LNCAP (cell line): ENCODE measurements at regions not wholly inside any gene's neighbourhood (a gene's known extent, or its start where the extent isn't known, plus 50 kb on each side); places are given as distances from the start of the nearest gene placed in this dataset.

Experiments used
- TF ChIP-seq, protein P1 (sequence below): fragments of 450-650 bp; IDR thresholded peaks from 2 replicates; pipeline ENCODE4 v1.5.1; 2017; ENCODE audit warnings: mild to moderate bottlenecking

DNA sequence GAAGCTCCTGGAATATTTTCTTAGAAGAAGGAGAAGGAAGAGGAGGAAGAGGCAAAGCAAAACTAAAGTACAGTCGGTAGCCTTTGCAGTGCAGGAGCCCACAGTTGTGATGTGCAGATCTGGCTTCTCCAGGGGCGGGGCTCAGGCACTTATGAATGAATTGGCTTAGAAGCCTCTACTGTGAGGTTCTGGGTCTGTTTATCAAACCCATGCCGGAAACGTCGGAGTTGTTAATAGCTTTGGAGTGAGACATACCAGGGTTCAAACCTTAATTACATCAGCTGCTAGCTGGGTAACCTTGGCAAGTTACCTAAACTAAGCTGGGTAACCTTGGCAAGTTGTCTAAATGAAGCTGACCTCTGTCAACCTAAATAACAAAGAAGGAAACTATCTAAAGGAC lies 89.3 kb upstream of the PITRM1 start:
- TF ChIP-seq, protein P1, sequence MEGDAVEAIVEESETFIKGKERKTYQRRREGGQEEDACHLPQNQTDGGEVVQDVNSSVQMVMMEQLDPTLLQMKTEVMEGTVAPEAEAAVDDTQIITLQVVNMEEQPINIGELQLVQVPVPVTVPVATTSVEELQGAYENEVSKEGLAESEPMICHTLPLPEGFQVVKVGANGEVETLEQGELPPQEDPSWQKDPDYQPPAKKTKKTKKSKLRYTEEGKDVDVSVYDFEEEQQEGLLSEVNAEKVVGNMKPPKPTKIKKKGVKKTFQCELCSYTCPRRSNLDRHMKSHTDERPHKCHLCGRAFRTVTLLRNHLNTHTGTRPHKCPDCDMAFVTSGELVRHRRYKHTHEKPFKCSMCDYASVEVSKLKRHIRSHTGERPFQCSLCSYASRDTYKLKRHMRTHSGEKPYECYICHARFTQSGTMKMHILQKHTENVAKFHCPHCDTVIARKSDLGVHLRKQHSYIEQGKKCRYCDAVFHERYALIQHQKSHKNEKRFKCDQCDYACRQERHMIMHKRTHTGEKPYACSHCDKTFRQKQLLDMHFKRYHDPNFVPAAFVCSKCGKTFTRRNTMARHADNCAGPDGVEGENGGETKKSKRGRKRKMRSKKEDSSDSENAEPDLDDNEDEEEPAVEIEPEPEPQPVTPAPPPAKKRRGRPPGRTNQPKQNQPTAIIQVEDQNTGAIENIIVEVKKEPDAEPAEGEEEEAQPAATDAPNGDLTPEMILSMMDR, result no peak

DNA sequence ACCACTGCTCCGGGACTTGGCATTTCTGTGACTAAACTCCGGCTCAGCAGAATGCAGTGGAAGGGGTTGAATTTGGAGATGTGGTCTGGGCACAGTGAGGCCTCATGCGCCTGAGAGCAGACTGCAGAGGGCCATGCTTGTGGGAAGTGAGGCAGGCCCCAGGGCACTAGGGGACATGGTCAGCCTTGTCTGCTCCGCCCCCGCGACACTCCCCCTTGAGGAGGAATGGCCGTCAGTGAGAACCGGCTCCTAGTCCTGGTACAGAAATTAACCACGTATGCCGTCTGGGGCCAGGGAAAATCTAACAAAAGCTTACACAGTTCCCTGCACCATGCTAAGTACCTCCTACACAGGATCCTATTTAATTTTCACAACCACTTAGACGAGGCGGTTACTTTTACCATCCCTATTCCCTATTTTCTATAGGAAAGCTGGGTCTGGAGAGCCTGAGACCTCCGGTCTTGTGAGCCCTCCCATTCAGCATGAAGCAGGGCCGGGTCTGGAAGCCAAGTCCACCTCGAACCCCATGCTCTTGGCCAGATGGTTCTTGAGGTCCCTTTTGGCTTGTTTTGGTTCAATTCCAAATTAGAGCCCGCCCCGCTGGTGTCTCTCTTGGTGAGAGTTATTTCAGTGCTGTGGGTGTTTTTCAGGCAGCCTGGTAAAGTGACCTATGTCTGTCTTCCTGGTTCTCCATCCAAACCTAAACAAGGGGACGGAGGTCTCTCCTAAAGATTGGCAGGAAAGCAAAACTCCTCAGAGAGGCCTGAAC lies 87.7 kb upstream of the PITRM1 start:
- TF ChIP-seq, protein P1, result no peak

DNA sequence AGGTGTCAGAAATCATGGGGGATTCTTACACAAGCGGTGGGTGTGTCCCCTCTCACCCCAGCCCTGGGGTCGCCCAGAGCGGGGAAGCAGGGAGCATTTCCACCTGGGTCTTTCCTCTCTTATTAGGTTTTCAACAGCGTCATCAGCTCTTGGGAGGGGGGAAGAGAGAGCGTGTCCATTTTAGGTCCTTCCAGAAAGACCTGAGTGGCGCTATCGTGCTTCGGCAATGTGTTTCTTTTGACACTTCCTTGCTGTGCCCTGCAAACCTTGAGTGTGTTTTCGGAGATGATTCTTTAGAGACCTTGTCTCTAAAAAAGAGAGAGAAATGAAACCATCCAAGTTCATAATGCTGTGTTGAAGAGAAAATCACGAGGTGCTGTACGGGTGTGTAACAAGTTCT lies 86.9 kb upstream of the PITRM1 start:
- TF ChIP-seq, protein P1, result no peak

DNA sequence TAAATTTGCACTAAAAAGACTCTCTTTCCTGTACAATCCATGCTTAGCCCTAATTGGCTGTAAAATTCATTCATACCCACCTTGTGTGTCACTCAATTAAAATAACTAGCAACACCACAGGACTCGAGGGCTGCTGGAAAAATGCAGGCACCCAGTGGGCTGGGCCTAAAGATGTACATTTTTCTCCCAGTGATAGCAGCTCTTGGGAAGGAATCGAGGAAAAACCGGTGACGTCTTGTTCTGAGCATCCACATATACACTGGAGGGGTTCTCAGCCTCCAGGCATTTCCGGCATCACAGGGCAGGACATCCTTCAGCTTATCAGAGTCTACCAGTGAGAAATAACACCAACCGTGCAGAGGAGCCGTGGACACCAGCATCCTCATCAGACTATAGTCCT lies 85.8 kb upstream of the PITRM1 start:
- TF ChIP-seq, protein P1, result no peak

DNA sequence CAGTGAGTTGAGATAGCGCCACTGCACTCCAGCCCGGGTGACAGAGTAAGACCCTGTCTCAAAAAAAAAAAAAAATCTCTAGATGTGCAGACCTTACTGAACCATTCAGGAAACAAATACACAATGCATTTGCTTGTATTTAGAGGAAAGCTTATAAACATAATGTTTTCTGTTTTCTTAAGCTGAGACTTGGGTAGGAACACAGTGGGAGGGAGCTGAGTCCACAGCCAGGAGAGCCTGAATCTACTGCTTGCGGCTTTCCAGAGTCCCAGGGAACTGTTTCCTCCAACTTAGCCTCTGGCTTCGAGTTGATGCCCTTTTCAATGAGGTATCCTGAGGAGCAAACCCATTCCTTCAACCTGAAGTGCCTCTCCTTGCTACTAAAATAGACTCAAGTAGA lies 83.0 kb upstream of the PITRM1 start:
- TF ChIP-seq, protein P1, result no peak

DNA sequence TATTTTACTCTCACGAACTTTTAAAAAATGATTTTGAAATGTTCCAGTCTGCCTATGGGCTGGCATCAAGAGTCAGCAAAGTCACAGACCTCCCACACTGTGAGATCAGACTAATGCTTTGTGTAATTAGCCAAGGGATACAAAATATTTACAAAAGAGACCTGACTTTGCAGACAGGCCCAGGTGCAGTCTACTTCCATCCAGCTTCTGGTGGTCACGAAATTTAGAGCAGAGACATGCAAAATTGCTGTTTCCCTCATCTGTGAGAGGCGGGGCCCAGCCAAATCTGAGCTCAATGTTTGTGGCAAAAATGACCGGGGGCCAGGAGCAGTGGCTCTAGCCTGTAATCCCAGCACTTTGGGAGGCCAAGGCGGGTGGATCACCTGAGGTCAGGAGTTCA lies 82.5 kb upstream of the PITRM1 start:
- TF ChIP-seq, protein P1, result no peak

DNA sequence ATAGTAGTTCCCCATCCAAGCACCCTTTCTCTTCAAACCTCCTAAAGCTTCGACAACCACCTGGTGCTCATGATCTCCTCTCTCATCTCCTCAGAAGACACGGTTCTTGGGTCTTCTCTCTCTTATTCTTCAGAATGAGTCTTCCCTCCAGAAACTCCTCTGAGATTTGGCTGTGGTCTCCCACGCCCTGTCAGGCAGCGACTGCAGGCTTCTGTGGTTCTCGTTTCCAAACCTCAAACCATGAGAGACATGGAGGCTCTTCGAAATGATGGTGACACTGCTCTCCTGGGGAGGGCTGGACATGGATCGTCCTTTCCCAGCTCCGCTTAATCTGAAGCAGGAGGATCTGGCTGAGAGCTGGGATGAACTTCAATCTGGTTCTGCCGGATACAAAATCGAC lies 78.6 kb upstream of the PITRM1 start:
- TF ChIP-seq, protein P1, result no peak
